GM21423 (cell line): ENCODE measurements at regions not wholly inside any gene's neighbourhood (a gene's known extent, or its start where the extent isn't known, plus 50 kb on each side); places are given as distances from the start of the nearest gene placed in this dataset.
"Not testable (repeated sequence)": the region's sequence is repeated elsewhere in the genome, so short reads cannot be mapped to it uniquely, and the experiment has no call there.

ENCODE experiments used
- ATAC-seq: cut with Tn5 transposase; IDR thresholded peaks from one replicate; pipeline ENCODE4 v1.9.1; 2021; ENCODE audit warnings: mild to moderate bottlenecking, moderate library complexity; ENCODE audit not compliant: unreplicated experiment

DNA sequence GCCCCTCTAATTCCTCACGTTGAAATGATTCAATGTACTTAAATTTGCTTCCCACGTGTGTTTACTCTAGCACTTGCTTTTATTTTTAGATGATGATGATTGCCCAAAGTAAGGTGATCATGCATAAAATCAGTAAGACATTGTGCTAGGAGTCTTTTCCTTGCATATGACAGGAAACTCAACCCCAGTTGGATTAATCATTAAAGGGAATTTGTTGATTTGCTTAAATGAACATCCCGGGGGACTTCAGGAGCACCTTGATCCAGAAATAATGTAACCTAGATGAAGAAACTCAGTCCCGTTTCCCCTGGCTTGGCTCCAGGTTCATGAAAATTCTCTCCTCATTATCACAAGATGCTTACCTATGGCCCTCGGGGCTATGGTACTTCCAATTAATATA is 106.1 kb upstream of the STC2 start:
- ATAC-seq = no peak

DNA sequence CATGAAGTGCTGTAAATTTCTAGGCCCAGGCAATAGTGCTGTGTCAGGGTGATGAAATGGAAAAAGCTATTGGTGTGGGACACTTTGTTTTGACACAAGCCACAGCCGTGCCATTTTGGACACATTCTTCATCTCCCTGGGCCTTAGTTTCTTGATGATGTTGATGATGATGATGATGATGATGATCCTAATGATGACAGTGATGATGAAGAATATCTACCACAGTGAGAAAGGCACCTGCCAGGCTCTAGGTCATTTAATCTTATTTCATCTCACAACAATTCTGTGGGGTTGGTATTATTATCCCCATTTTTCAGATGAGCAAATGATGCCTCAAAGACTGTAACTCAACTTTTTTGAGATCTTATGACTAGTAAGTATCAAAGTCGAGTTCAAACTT is 102.2 kb upstream of the STC2 start:
- ATAC-seq = no peak

DNA sequence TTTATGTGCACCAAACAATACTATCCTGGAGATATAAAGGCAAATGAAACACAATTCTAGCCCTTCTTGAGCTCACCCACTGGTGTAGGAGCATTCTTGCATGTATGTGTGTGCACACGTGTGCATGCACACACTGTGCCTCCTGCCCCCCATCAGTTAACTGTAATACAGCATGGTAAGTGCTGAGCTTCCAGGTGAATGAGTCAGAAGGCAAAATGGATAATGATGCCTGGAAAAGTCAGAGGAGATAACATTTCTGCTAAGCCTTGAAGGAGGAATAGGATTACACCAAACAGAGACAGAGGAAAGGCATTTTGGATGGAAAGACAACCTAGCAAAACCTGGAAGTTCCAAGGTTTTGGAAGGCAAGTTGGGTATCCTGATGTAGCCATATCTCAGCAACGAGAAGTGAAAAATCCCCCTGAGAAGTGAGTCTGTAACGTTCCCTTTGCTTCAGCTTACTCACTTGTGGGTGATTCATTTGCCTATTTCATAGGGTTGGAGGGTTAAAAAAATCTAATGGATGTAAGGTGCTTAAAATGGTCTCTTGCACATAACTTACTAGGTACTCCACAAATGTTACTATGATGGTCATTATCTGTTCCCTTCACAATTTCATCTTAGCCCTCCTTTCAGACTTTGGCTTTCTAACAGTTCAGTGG is 101.4 kb upstream of the STC2 start:
- no peak for ATAC-seq

DNA sequence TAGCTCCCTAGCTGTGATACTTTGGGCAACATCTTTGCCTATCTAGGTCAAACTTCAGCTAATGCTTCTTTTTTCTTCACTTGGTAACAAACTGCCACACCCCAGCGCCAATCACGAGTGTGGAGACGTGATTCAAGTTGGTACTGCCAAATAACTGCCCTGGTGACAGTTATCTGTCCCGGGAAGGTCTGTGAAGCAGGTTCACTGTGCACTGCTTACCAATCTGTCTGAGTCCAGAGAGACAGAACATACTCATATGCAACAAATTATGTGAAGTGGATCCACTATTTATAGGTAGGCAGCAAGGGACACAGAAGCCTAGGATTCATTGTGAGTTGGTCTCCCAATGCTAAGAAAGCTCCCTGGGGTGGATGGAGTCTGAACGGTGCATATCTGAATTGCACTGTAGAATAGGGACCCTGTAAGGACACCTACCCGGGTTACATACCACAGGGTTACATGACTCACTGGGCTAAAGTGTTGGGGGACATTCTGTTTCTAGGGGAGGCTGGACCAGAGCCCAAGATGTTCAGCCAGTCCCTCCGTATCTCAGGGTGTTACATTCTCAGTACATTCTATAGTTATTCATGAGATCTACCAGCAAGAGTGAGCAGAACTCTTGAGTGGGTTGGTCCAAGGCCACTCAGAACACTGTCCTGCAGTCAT is 95.4 kb upstream of the STC2 start:
- no peak for ATAC-seq

DNA sequence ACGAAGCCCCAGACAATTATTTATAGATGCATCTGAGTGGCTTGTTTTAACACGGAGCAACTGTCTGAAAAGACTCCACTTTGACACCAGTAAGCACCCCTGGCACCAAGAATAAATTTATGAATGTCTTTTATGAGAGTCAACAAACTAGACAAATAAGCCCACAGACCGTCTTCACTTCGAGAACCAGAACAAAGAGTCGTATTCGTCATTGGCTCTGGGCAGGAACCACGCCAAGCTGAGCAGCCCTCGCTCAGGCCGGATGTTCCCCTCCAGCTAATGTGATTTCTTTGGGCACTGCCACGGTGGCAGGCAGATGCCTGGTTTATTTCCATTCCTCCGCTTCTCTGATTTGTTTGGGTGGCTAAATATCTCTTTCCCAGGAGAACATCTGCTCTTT is 91.9 kb upstream of the STC2 start:
- no peak for ATAC-seq

DNA sequence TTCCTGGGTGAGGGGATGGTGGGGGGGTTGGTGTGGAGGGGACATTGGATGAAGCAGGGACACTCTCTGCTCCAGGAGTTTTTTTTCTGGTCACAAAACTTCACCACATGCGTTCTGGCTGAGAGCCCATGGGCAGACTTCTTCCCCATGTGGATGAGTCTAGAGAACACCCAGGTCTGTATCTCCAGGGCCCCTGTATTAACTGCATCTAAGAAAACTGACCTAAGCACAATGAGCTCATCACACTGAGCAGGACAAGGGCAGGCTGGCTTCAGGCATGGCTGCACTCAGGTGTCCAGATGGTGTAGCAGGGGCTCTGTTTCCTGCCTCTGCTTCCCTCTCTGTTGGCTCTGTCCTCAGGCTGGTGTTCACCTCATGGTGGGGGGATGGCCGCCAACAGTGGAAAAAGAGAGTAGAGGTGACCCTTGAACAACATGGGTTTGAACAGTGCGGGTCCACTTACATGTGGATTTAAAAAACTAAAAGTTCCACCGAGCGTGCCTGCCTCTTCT is 85.3 kb upstream of the STC2 start:
- ATAC-seq = no peak

DNA sequence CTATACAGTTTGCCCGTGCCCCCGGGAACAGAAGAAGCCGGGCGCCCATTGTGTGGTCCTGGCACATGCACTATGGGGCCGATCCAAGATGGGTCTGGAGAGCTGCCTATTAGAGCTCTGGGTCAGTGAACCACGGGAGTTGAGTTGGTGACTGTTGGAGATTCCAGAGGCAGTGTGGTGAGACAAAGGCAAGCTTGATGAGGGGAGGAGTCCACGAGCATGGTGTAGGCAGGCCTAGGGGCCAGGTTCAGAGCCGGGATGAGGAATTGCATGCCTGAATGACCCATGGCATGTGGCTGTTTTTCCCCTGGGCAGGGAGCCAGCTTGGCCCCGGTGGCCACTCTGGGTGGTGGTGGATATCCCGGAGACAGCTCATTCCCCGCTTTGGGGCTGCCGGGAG is 84.4 kb upstream of the STC2 start:
- ATAC-seq = no peak

DNA sequence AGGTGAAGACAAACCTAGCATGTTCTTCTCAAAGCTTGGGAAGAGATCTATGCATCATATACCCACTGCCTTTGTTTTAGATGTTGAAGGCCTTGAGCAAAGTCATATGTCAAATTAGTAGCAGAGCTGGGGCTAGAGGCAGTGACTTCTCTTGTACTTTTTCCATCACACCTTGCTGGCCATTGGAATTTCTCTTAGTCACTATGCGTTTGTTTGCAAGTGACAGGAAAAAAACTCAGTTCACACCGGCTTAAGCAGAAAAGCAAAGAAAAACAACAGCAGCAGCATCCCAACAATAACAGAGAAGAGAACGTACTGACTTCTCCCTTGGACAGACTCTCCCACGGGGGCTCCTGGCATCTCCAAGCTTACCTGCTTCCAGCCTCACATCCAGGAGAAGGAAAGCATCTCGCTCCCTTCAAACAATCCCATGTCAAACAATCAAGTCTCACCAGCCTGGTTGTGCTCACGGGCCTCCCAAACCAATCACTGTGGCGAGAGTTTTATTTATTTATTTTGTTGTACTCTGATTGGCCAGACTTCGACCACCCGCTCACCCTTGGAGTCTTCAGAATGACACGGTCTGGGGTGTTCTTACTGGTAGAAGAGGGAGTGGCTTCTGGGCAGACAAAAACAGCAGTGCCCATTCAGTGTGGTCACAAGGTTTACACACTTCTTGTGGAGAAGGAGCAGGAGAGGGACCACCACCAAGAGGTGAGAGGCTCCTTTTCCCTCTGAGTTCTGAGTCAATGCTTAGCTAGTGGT is 83.8 kb upstream of the STC2 start:
- no peak for ATAC-seq

DNA sequence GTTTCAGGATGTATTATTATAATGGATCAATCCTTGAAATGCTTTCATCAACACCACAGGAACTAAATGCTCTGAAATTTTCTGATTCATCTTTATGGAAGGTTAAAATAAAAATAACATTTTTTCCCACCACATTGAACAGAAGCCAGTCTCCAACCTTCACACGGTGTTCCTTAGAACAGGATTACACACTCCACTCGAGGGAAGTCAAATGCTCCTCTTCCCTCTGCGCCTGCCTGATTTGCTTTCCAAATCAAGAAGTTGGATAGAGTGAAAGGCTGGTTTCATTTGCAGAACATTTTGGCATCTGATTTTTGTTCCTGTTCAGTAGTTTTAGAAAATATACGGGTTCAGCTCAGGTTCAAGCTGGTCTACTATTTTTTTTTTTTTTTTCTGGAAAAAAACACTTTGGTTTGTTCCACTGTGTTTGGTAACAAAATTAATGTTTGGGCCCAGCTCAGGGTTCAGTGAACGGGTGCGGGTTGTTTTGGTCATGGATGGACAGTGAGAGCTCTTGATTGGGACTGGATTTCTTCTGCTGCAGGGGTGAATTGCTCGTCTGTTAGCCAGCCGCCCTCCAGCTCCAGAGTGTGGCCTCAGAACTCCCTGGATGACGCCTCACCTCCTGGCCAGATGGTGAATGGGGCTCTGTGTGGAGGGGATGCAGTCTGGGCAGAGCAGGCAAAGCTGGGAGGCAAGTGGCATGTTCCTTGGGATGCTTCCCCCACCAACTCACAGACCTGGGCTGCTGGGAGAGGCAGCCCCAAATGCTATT is 82.4 kb upstream of the STC2 start:
- ATAC-seq = no peak

DNA sequence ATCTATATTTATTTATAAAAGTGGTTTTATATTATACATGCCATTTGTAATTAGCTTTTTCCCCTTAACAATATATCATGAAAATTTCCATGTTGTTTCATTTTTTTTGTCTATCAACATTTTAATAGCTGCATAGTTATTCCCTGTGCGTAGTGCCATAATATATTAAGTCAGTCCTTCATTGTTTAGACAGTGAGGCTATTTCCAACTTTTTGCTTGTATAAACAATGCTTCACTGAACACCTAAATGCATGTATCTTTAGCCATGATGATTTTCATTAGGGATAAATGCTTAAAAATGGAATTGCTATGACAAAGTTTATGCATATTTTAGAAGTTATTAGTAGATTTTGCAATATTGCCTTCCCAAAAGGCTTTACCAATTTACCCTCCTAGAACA is 80.7 kb upstream of the STC2 start:
- no peak for ATAC-seq

DNA sequence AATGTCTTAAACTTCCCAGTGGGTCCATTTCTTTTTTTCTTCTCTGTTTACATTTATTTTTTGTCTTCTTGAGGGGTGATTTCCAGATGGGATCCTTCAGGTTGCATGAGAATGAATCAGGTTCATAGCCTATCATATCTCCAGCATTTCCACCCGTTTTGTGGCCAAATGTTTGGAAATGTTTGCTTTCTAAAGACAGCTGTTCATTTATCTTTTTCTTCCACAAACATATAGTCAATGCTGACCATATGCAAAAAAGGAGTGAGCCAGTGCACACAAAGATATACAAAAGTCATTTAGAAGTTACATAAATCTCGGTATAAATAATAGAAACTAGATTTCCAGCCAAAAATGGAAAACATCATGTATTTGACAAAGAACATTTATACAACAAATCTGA is 71.6 kb upstream of the STC2 start:
- no peak for ATAC-seq

DNA sequence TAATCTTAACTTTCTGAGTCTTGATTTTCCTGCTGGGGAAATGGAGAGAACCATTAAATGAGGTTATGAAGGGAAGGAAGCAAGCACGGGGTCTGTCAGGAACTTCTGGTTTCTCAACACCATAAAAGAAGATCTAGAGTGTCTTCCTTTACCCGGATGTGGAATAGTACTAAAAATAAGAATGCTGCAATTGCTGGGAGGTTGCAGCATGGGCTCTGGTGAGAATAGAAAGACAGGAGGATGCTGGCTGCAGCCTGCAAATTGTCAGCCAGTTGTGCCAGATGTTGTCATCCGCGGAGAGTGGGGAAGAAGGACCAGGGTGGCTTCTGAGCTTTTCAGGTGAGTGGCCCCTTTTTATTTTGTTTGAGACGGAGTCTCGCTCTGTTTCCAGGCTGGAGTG is 69.3 kb upstream of the STC2 start:
- ATAC-seq = no peak

DNA sequence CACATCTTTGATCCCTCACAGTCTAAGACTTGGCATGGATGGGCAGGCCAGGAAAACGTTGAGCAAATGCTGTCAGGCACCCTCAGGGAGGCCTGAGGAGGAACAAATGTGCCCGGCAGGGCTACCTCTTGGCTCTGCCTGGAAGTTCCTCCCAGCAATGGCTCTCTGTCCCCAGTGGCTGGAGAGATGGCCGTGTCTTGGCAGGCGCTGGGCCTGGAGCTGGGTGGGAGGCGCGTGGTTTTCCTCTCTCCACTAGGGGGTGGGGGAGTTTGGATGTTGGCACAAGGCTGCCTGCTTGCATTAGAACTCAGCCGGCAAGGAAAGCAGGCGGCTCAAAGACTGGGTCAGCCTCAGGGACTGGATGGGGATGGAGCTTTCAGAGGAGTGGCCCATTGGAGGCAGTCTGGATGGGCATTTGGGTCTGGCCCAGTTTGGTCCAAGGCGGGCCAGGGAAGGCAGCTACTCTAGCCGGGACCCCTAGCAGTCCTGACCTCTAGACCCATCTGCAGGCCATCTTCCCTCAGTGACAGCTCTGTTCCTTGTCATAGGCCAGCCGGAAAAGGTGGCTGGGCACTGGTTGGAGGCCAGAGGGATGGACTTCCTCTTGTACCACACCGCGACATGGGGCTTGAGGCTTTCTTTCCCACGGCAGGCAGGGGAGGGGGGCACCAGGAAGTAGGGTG is 68.2 kb upstream of the STC2 start:
- ATAC-seq = no peak

DNA sequence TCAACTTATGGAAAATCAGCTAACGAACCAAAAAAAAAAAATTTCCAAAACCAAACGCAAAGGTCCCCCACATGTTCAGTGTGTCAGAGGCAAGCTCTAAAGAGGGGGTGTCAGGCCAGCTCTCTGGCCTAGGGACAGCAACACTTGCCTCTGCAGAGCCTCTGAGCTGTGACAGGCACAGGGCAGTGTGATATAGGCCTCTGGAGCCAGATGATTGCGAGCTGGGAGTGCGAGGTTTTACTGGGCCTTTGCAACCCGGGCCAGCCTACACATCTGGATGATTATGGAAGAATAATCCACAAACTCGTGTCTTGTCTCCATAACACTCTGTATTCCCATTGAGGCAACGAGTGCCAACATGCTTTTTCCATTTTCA is 67.7 kb upstream of the STC2 start:
- no peak for ATAC-seq

DNA sequence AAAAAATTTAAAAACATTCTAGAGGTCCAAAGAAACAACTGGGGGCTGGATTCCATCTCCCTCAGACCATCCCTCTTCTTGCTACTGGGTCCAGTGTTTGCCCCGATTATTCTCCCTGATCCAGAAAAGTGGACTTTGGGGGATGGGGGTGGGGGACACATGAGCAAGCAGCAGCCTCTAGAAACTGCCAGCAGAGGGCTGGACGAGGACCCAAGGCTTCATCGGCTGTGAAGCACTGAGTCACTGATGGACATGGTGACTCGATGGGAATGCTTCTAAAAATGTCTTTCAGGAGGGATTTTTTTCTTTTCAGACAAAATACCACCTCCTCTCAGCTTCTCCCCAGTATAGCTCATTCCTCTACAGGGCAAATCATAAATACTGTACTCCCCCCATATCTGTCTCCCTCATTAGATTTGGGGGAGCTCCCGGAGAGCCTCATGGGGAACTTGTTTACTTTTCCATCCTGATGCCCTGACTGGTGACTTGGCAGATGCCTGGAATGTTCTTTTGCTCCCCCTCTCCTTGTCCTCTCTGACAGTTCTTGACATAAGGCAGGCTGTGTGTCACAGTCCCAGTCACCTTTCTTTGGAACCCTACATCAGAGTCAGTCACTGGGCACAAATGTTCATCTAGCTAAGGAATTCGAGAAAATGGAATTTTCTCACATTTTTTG is 67.2 kb upstream of the STC2 start:
- ATAC-seq = no peak

DNA sequence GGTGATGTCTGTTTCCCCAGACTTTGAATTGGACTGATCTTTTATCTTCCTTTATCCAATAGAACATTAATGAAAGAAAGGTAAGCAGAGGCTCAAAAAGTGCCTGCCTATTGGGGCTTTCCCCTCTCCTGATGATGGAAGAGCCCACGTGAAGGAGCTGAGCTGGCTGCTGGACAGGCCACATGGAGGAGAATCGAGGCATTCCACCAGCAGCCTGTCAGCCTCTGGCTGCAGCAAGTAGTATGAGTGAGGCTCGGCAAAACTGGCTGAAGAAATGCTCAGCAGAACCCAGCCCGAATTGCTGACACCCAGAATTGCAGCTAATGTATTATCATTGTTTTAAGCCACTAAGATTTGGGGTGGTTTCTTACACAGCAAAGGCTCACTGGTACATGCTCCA is 66.5 kb upstream of the STC2 start:
- no peak for ATAC-seq

DNA sequence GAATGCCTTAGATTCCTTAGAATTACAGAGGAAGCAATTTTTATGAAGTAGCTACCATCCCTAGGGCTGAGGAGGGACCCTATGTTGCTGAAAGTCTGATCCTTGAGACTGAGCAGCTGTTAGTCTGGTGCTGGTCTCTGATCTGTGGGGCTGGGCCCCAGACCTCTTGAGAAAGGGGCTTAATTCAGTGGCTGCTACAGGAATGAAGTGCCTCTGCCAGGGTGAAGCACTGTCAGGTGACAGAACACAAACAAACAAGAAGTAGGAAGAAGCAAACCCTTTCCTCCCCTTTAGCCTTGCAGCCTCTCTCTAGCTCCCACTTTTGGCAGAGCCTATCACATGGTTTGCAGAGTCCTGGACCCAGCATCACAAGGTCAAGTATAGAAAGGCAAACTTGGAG is 64.0 kb upstream of the STC2 start:
- no peak for ATAC-seq

DNA sequence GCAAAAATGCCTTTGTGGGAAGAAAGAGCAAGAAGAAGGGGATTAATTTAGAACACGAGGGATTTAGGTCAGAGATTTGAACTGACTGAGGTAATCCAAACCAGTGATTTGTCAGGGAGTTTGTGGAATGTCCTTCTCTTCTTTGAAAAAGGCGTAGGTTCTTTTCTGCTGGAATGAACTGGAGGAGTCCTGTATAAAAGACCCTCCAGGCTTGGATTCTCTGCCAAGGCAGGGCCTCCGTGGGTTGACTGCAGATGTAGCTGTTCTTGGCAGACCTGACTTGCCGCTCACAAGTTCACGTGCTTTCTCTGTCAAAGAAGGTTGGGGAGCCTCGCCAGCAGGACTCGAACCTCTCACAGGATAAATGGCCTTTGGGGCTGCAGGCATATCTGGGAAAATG is 62.8 kb upstream of the STC2 start:
- ATAC-seq = no peak

DNA sequence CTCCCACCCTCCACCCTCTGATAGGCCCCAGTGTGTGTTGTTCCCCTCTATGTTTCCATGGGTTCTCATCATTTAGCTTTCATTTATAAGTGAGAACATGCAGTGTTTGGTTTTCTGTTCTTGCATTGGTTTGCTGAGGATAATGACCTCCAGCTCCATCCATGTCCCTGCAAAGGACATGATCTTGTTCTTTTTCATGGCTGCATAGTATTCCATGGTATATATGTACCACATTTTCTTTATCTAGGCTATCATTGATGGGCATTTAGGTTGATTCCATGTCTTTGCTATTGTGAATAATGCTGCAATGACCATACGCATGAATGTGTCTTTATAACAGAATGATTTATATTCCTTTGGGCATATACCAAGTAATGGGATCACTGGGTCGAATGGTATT is 59.1 kb upstream of the STC2 start:
- not testable (repeated sequence) for ATAC-seq

DNA sequence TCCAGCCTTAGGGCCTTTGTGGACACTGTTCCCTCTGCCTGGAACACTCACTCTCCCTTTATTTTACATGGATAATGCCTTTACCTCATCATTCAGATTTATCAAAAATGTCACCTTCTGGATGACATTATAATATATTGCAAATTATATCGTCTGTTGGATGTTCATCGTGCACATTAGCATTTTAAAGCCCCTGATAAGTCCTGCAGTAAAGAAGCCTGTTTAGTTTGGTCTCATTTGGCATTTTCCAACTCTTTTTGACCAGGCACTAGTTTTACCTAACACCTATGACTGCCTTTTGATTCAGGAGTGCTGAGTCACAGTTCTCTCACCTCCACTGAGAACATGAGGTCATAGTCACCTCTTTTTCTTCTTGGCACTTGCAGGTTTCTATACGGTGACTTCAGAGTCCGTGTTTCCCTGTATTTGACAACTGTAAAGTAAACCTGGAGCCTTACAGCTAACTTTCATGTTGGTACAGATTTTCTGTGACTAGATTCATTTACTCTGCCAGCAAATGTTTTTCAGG is 57.7 kb upstream of the STC2 start:
- ATAC-seq = no peak
